GM20000 (cell line): ENCODE measurements at regions not wholly inside any gene's neighbourhood (a gene's known extent, or its start where the extent isn't known, plus 50 kb on each side); places are given as distances from the start of the nearest gene placed in this dataset.

Experiments used
- DNase-seq: peaks from one replicate; pipeline ENCODE4 v3.0.0; 2012; ENCODE audit warnings: low spot score
- TF ChIP-seq, protein P1 (sequence below): IDR thresholded peaks from 2 replicates; pipeline ENCODE4 v1.5.1; 2012; ENCODE audit warnings: mild to moderate bottlenecking, control low read depth; ENCODE audit errors: extremely low read depth, missing control alignments

- TF ChIP-seq, protein P1, sequence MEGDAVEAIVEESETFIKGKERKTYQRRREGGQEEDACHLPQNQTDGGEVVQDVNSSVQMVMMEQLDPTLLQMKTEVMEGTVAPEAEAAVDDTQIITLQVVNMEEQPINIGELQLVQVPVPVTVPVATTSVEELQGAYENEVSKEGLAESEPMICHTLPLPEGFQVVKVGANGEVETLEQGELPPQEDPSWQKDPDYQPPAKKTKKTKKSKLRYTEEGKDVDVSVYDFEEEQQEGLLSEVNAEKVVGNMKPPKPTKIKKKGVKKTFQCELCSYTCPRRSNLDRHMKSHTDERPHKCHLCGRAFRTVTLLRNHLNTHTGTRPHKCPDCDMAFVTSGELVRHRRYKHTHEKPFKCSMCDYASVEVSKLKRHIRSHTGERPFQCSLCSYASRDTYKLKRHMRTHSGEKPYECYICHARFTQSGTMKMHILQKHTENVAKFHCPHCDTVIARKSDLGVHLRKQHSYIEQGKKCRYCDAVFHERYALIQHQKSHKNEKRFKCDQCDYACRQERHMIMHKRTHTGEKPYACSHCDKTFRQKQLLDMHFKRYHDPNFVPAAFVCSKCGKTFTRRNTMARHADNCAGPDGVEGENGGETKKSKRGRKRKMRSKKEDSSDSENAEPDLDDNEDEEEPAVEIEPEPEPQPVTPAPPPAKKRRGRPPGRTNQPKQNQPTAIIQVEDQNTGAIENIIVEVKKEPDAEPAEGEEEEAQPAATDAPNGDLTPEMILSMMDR = no peak
- DNase-seq = no peak
Measured at GRCh38 chr7:145327646-145328045, 491.8 kb upstream of the TPK1 start.

DNA sequence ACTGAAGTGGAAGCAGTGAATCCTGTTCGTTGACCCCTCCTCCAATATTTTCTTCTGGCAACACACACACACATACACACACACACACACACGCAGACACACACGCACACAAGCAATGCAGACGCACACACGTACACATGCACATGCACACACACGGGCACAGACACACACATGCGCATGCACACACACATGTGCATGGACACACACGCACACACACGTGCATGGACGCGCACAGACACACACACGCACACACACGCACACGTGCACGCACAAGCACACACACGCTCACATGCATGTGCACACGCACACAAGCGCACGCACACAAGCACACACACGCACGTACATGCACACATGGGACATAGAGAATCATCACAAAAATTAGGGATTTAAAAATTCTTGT, 488.2 kb upstream of the TPK1 start:
- DNase-seq = no peak
- TF ChIP-seq, protein P1 = no peak

- TF ChIP-seq, protein P1 = no peak
- DNase-seq = no peak
Measured at GRCh38 chr7:145313551-145313950, 477.7 kb upstream of the TPK1 start.

DNA sequence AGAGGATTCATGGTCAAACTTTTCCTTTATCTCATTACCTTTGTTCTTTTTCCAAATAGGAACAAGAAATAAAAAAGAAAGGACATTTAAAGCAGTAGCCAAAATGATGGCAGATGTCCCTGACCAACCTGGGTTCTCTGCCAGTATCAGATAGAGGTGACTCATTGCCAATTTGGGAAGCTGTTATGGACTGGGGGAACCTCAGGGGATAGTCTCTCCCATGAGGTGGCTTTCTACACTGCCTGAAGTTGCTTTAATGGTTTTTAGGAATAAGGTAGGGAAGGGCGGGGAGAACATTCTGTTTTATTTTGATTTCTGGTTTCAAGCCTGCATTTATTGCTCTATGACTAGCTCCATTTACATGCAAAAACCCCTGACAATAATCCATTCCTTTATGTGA, 457.9 kb upstream of the TPK1 start:
- TF ChIP-seq, protein P1 = no peak
- no peak for DNase-seq

- no peak for DNase-seq
- TF ChIP-seq, protein P1 = no peak
Measured at GRCh38 chr7:145293228-145293701, 457.4 kb upstream of the TPK1 start.

- TF ChIP-seq, protein P1 = no peak
- no peak for DNase-seq
Measured at GRCh38 chr7:145289384-145289783, 453.5 kb upstream of the TPK1 start.

GRCh38 chr7:145276118-145276517, 440.3 kb upstream of the TPK1 start:
- no peak for DNase-seq
- TF ChIP-seq, protein P1 = no peak
